Heart right ventricle (tissue), 16 donors: ENCODE measurements at regions not wholly inside any gene's neighbourhood (a gene's known extent, or its start where the extent isn't known, plus 50 kb on each side); places are given as distances from the start of the nearest gene placed in this dataset.

Experiments
- ATAC-seq, 8 donors: fragments of 200-7000 bp; cut with Tn5 transposase; one replicate each; pipeline ENCODE4 v1.9.1; 2020; ENCODE audit warnings: mild to moderate bottlenecking in 8 of 8, moderate library complexity in 8 of 8, moderate number of reproducible peaks in 1 of 8
- DNase-seq, 2 donors: peaks; one replicate each; pipeline ENCODE4 v3.0.0-alpha.2; 2020
- H3K27ac ChIP-seq, 10 donors: fragments of 200-600 bp; sonication (generic) in 2 of 10; one replicate each; pipeline versions ENCODE4 v1.5.0 to v1.8.0; 2020 to 2022; ENCODE audit warnings: mild to moderate bottlenecking in 3 of 10
- H3K27me3 ChIP-seq, 7 donors: fragments of 200-600 bp; one replicate each; pipeline ENCODE4 v1.8.0; 2021 to 2022; ENCODE audit warnings: mild to moderate bottlenecking in 2 of 7
- H3K36me3 ChIP-seq, 9 donors: fragments of 200-600 bp; sonication (generic) in 1 of 9; one replicate each; pipeline versions ENCODE4 v1.5.0 to v1.8.0; 2020 to 2022; ENCODE audit warnings: mild to moderate bottlenecking in 2 of 9
- H3K4me1 ChIP-seq, 9 donors: fragments of 200-600 bp; sonication (generic) in 1 of 9; one replicate each; pipeline versions ENCODE4 v1.5.0 to v1.8.0; 2020 to 2022; ENCODE audit warnings: mild to moderate bottlenecking in 4 of 9
- H3K4me3 ChIP-seq, 10 donors: fragments of 200-600 bp; sonication (generic) in 2 of 10; one replicate each; pipeline versions ENCODE4 v1.5.0 to v1.8.0; 2020 to 2022; ENCODE audit warnings: mild to moderate bottlenecking in 7 of 10, moderate library complexity in 2 of 10
- H3K9me3 ChIP-seq, 11 donors: fragments of 200-600 bp in 10 of 11; sonication (generic) in 2 of 11; one replicate each; pipeline versions ENCODE4 v1.5.0 to v1.8.0; 2013 to 2022; ENCODE audit warnings: mild to moderate bottlenecking in 2 of 11, control low read depth in 1 of 11, moderate library complexity in 1 of 11
- WGBS, 2 donors: extraction: QIAGEN DNeasy Blood & Tissue Kit; methylation state at CpG; one replicate each; pipeline ENCODE4 v1.1.7; 2013; ENCODE audit warnings: inconsistent platforms in 1 of 2; 5-methylcytosine and 5-hydroxymethylcytosine counted together
- intact Hi-C, 10 donors: fragments of 100-400 bp; cut with DNase I; formaldehyde crosslinking; loops; one replicate each; pipeline versions ENCODE4 v1.11.1 to v1.14.2; 2022
- TF ChIP-seq, protein P1 (sequence below), 9 donors: fragments of 200-600 bp; sonication (generic) in 2 of 9; IDR thresholded peaks; one replicate each; pipeline versions ENCODE4 v1.5.0 to v1.8.0; 2021 to 2022; ENCODE audit warnings: antibody characterized with exemption in 9 of 9, mild to moderate bottlenecking in 5 of 9, moderate library complexity in 1 of 9
- donor health status: Arrhythmogenic right ventricular cardiomyopathy.
- donor health status: ischemic (EF 13 %, LVEDD 7.1; RV severe dilation, severe dysfunction).
- donor health status: healthy with polysubstance abuse.
- donor health status: DM: no; HTN: yes; CAD: no.
- donor health status: DM: no; HTN: no; CAD: no.
- donor health status: ischemic (EF 25% LVEDD 6.9; RV normal size, moderate dysfunction).
- donor health status: ischemic (EF 25% LVEDD 5.7; RV mildly dilated, moderate dysfunction).
- donor health status: healthy.
- donor health status: DM: yes; HTN: yes; CAD: no.
- donor health status: Ischemic cardiomyopathy.
- donor health status: ischemic (EF 35%, LVEDD 5.7; RV mildly dilated, moderate dysfunction).
- donor health status: nonischemic (EF 11% LVEDD 7.7; RV severe dilation, severe dysfunction).
- donor health status: DM: yes; HTN: yes; CAD: no.
- donor health status: PGD.
- donor health status: ischemic (EF 29% LVEDD 5.4; RV normal size, mild dysfunction).
- donor health status: nonischemic (EF 23%, LVEDD 6.1; RV moderate dilation, normal function).

DNA sequence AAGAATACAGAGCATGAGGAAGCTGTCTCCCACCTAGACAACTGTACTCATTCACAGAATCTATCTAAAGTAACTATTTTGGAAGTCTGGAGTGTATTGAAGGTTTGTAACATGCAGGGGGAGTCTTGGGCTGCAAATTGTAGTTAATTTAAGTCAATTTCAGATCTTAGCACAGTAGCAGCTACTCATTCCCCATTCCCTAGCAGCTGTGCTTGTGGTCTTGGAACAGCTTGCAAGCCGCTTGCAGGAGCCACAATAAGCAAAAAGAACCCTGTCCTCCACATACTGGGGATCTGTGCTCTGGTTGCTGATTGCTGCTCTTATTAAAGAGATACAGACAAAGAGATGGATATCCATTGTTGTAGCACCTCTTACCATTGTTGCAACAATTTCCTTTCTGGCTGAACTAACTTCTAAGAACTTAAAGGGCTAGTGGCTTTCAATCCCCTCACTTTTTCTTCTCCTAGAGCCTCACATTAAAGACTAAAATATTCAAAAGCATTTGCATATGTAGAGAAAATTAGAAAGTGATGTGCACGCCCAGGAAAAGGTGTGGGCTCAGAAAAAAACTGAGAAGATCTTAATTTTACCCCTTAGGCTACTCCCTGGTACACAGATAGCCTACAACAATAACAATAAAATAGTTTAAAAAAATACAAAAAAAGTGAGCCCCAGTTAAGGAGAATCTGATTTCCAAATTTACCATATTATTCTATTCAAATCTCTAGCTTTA lies 1775.1 kb upstream of the PIK3C3 start:
- Histone ChIP-seq H3K36me3 (no peaks in the 10 kb centered on the region), H3K27ac (no peak overlapping the region), H3K4me1 (no peaks in the 10 kb centered on the region), H3K4me3 (no peak overlapping the region), H3K9me3 (peaks cover 0 to 10% (median 0%) of the 10 kb centered on the region in 11 donors), H3K27me3 (no peaks in the 10 kb centered on the region)
- TF ChIP-seq, protein P1, sequence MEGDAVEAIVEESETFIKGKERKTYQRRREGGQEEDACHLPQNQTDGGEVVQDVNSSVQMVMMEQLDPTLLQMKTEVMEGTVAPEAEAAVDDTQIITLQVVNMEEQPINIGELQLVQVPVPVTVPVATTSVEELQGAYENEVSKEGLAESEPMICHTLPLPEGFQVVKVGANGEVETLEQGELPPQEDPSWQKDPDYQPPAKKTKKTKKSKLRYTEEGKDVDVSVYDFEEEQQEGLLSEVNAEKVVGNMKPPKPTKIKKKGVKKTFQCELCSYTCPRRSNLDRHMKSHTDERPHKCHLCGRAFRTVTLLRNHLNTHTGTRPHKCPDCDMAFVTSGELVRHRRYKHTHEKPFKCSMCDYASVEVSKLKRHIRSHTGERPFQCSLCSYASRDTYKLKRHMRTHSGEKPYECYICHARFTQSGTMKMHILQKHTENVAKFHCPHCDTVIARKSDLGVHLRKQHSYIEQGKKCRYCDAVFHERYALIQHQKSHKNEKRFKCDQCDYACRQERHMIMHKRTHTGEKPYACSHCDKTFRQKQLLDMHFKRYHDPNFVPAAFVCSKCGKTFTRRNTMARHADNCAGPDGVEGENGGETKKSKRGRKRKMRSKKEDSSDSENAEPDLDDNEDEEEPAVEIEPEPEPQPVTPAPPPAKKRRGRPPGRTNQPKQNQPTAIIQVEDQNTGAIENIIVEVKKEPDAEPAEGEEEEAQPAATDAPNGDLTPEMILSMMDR (IDR thresholded peaks at IDR 0.05) = no peak
- DNase-seq (no peak), ATAC-seq (no peak)
- WGBS, 2 donors = 68 to 84% methylated on average over 2 of the region's 2 CpGs
- intact Hi-C loops = no loop called here

- Histone ChIP-seq H3K4me1 (no peaks in the 10 kb centered on the region), H3K27me3 (no peaks in the 10 kb centered on the region), H3K36me3 (no peaks in the 10 kb centered on the region), H3K9me3 (no peaks in the 10 kb centered on the region), H3K27ac (no peak overlapping the region), H3K4me3 (no peak overlapping the region)
- DNase-seq = no peak
- intact Hi-C loops = no loop called here
- TF ChIP-seq, protein P1 (IDR thresholded peaks at IDR 0.05) = no peak
- 89 to 91% methylated on average over 1 of the region's 1 CpG for WGBS, 2 donors
- no peak for ATAC-seq
Observed at GRCh38 chr18:40168026-40168425, 1787.0 kb upstream of the PIK3C3 start.

- TF ChIP-seq, protein P1 (IDR thresholded peaks at IDR 0.05) = no peak
- DNase-seq (no peak), ATAC-seq (no peak)
- Histone ChIP-seq H3K27ac (no peak overlapping the region), H3K4me1 (no peaks in the 10 kb centered on the region), H3K4me3 (no peak overlapping the region), H3K36me3 (no peaks in the 10 kb centered on the region), H3K27me3 (no peaks in the 10 kb centered on the region), H3K9me3 (no peaks in the 10 kb centered on the region)
- intact Hi-C loops = no loop called here
Observed at GRCh38 chr18:40163254-40163653, 1791.8 kb upstream of the PIK3C3 start.

DNA sequence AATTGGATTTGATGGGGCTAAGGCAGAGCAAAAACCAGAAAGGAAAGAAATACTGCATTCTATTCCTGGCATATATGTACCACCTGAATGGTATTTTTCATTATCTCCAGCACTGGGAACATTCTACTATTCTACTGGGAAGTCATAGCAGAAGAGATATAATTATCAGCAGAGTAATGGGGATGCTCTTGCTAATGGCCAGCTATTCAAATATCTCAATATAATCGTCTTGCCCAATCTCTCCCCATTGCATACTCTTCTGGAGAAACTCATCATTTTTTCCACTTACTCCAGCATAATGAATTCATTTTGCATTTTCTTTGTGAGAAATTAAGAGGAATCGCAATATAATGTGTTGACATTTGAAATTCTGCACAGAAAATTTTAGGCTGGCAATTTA lies 1794.7 kb upstream of the PIK3C3 start:
- H3K27me3 ChIP-seq = no peaks in the 10 kb centered on the region
- intact Hi-C loops = no loop called here
- TF ChIP-seq, protein P1 (IDR thresholded peaks at IDR 0.05) = no peak
- ATAC-seq = no peak
- DNase-seq = no peak
- H3K9me3 ChIP-seq = no peaks in the 10 kb centered on the region
- H3K27ac ChIP-seq = no peak overlapping the region
- 68 to 74% methylated on average over 2 of the region's 2 CpGs for WGBS, 2 donors
- no peaks in the 10 kb centered on the region for H3K4me1 ChIP-seq
- H3K4me3 ChIP-seq = no peak overlapping the region
- H3K36me3 ChIP-seq = no peaks in the 10 kb centered on the region
